ENCODE measurements at regions not wholly inside any gene's neighbourhood (a gene's known extent, or its start where the extent isn't known, plus 50 kb on each side); places are given as distances from the start of the nearest gene placed in this dataset.
"Not testable (repeated sequence)": the region's sequence is repeated elsewhere in the genome, so short reads cannot be mapped to it uniquely, and the experiment has no call there.

DNA sequence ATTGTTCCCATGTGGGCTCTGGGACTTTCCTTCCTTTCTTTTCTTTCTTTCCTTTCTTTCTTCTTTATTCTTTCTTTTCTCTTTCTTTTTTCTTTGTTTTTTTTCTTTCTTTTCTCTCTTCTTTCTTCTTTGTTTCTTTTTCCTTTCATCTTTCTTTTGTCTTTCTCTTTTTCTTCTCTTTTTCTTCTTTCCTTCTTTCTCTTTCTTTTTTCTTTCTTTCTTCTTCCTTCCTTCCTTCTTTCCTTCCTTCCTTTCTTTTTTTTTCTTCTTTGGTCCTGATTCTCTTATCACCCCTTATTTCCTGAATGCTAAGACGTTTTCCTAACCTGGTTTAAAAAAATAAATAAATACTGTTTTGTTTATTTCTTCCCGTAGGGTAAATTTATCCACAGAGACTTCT, 93.2 kb downstream of the CRLF2 start:
- DNase-seq (ENCODE audit: unreplicated experiment) = no peak
- Mint-ChIP-seq H3K4me3 (ENCODE audit: unreplicated experiment) (no peak overlapping the region), H3K27ac (ENCODE audit: low read depth, unreplicated experiment) (no peak overlapping the region), H3K36me3 (ENCODE audit: insufficient read depth, unreplicated experiment) (no peaks in the 10 kb centered on the region), H3K27me3 (ENCODE audit: insufficient read depth, unreplicated experiment) (no peaks in the 10 kb centered on the region), H3K9me3 (ENCODE audit: unreplicated experiment) (peaks cover 32% of the 10 kb centered on the region), H3K4me1 (ENCODE audit: insufficient read depth, unreplicated experiment) (no peaks in the 10 kb centered on the region)
- CTCF ChIA-PET = no interaction called here
- POLR2A ChIA-PET = no interaction called here
- TF ChIP-seq, protein P1, sequence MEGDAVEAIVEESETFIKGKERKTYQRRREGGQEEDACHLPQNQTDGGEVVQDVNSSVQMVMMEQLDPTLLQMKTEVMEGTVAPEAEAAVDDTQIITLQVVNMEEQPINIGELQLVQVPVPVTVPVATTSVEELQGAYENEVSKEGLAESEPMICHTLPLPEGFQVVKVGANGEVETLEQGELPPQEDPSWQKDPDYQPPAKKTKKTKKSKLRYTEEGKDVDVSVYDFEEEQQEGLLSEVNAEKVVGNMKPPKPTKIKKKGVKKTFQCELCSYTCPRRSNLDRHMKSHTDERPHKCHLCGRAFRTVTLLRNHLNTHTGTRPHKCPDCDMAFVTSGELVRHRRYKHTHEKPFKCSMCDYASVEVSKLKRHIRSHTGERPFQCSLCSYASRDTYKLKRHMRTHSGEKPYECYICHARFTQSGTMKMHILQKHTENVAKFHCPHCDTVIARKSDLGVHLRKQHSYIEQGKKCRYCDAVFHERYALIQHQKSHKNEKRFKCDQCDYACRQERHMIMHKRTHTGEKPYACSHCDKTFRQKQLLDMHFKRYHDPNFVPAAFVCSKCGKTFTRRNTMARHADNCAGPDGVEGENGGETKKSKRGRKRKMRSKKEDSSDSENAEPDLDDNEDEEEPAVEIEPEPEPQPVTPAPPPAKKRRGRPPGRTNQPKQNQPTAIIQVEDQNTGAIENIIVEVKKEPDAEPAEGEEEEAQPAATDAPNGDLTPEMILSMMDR (IDR thresholded peaks at IDR 0.05; ENCODE audit: unreplicated experiment) = no peak
- BruUV-seq (replicated peaks) = no TSS peak
- intact Hi-C loops (cut with micrococcal nuclease) = no loop called here

DNA sequence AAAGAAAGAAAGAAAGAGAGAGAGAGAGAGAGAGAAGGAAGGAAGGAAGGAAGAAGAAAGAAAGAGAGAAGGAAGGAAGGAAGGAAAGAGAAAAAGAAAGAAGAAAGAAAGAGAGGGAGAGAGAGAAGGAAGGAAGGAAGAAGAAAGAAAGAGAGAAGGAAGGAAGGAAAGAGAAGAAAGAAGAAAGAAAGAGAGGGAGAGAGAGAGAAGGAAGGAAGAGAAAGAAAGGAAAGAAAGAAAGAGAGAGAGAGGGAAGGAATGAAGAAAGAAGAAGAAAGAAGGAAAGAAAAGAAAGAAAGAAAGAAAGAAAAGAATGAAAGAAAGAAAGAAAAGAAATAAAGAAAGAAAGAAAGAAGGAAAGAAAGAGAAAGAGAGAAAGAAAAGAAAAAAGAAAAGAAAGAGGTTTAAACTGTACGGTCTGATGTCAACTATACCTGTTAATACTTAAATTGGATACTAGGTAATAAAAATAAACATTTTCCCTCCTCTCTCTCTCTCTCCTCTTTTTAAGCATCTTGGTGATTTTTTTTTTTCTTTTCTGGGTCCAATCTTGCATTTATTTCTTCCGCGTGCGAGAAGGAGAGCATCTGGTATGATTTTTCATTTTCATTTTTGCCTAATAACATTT, 93.8 kb downstream of the CRLF2 start:
- Mint-ChIP-seq H3K4me3 (ENCODE audit: unreplicated experiment) (no peak overlapping the region), H3K36me3 (ENCODE audit: insufficient read depth, unreplicated experiment) (no peaks in the 10 kb centered on the region), H3K9me3 (ENCODE audit: unreplicated experiment) (peaks cover 32% of the 10 kb centered on the region), H3K27me3 (ENCODE audit: insufficient read depth, unreplicated experiment) (no peaks in the 10 kb centered on the region), H3K4me1 (ENCODE audit: insufficient read depth, unreplicated experiment) (no peaks in the 10 kb centered on the region), H3K27ac (ENCODE audit: low read depth, unreplicated experiment) (no peak overlapping the region)
- no peak for DNase-seq (ENCODE audit: unreplicated experiment)
- ChIA-PET CTCF (no interaction called here), POLR2A (no interaction called here)
- intact Hi-C loops (cut with micrococcal nuclease) = no loop called here
- no TSS peak for BruUV-seq (replicated peaks)
- TF ChIP-seq, protein P1 (IDR thresholded peaks at IDR 0.05; ENCODE audit: unreplicated experiment) = no peak

DNA sequence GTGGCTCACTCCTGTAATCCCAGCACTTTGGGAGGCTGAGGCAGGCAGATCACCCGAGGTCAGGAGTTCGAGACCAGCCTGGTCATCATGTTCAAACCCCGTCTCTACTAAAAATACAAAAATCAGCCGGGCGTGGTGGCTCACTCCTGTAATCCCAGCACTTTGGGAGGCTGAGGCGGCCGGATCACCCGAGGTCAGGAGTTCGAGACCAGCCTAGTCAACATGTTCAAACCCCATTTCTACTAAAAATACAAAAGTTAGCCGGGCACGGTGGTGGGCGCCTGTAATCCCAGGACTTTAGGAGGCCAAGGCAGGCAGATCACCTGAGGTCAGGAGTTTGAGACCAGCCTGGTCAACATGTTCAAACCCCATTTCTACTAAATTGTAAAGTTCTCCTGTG, 97.0 kb downstream of the CRLF2 start:
- H3K4me1 Mint-ChIP-seq (ENCODE audit: insufficient read depth, unreplicated experiment); intact Hi-C loops (cut with micrococcal nuclease); H3K27ac Mint-ChIP-seq (ENCODE audit: low read depth, unreplicated experiment); POLR2A ChIA-PET; H3K27me3 Mint-ChIP-seq (ENCODE audit: insufficient read depth, unreplicated experiment); CTCF ChIA-PET; BruUV-seq (replicated peaks); DNase-seq (ENCODE audit: unreplicated experiment); H3K36me3 Mint-ChIP-seq (ENCODE audit: insufficient read depth, unreplicated experiment); H3K4me3 Mint-ChIP-seq (ENCODE audit: unreplicated experiment): not testable (repeated sequence)
- peaks cover 32% of the 10 kb centered on the region for H3K9me3 Mint-ChIP-seq (ENCODE audit: unreplicated experiment)

DNA sequence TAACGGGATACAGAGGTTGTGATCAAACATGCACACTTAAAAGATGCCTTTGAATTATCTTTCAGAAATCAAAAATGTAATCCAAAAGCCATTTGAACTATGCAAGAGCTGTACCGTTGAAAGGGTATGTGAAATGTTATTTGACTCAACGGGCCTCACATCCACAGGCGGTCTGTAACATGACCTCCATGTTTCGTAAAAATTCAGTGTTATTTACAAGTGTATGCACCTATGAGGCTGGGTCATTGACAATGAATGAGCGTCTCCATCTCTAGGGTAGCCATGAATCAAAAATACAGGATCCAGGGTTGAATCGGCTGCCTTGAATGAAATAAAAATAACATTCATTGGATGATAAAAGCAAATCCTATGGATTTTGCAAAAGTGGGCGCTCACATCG, 100.1 kb downstream of the CRLF2 start:
- POLR2A ChIA-PET = no interaction called here
- no TSS peak for BruUV-seq (replicated peaks)
- DNase-seq (ENCODE audit: unreplicated experiment) = no peak

More for the DNA sequence above, 100.1 kb downstream of the CRLF2 start:
- intact Hi-C loops (cut with micrococcal nuclease) = no loop called here
- peaks cover 4% of the 10 kb centered on the region for H3K36me3 Mint-ChIP-seq (ENCODE audit: insufficient read depth, unreplicated experiment)
- H3K9me3 Mint-ChIP-seq (ENCODE audit: unreplicated experiment) = peaks cover 22% of the 10 kb centered on the region
- TF ChIP-seq, protein P1 (IDR thresholded peaks at IDR 0.05; ENCODE audit: unreplicated experiment) = no peak
- no peaks in the 10 kb centered on the region for H3K4me1 Mint-ChIP-seq (ENCODE audit: insufficient read depth, unreplicated experiment)
- CTCF ChIA-PET = no interaction called here
- H3K27me3 Mint-ChIP-seq (ENCODE audit: insufficient read depth, unreplicated experiment) = no peaks in the 10 kb centered on the region
- H3K27ac Mint-ChIP-seq (ENCODE audit: low read depth, unreplicated experiment) = no peak overlapping the region
- no peak overlapping the region for H3K4me3 Mint-ChIP-seq (ENCODE audit: unreplicated experiment)
